SK-N-SH treated with all-trans-retinoic acid at 6 μM for 48 hours (cell line): ENCODE measurements at regions not wholly inside any gene's neighbourhood (a gene's known extent, or its start where the extent isn't known, plus 50 kb on each side); places are given as distances from the start of the nearest gene placed in this dataset.

Source experiments
- ARNTL ChIP-seq: fragments of 450-650 bp; formaldehyde crosslinking; IDR thresholded peaks from 2 replicates; pipeline ENCODE4 v1.5.0; 2020; ENCODE audit warnings: low read depth, mild to moderate bottlenecking, moderate library complexity, borderline replicate concordance
- GLIS3 ChIP-seq: fragments of 250-450 bp; sonication (Bioruptor Pico); IDR thresholded peaks from 2 replicates; pipeline ENCODE4 v1.5.0; 2020; ENCODE audit warnings: mild to moderate bottlenecking, moderate library complexity
- OSR1 ChIP-seq: fragments of 250-450 bp; sonication (Bioruptor Pico); IDR thresholded peaks from 2 replicates; pipeline ENCODE4 v1.8.0; 2022; ENCODE audit warnings: moderate library complexity, mild to moderate bottlenecking, inconsistent platforms
- PPARA ChIP-seq: fragments of 250-450 bp; sonication (Bioruptor Pico); IDR thresholded peaks from 2 replicates; pipeline ENCODE4 v1.5.0; 2020; ENCODE audit warnings: mild to moderate bottlenecking, borderline replicate concordance
- RARB ChIP-seq: fragments of 250-450 bp; sonication (Bioruptor Pico); IDR thresholded peaks from 2 replicates; pipeline ENCODE4 v1.8.0; 2021; ENCODE audit warnings: mild to moderate bottlenecking, moderate library complexity
- TCF4 ChIP-seq: fragments of 250-450 bp; sonication (Bioruptor Pico); IDR thresholded peaks from 2 replicates; pipeline ENCODE4 v1.8.0; 2021; ENCODE audit warnings: mild to moderate bottlenecking, moderate library complexity, borderline replicate concordance
- ZC3H10 ChIP-seq: fragments of 250-450 bp; sonication (Bioruptor Pico); IDR thresholded peaks from 2 replicates; pipeline ENCODE4 v1.5.1; 2021; ENCODE audit warnings: mild to moderate bottlenecking, moderate library complexity
- ZFP3 ChIP-seq: fragments of 250-450 bp; sonication (Bioruptor Pico); IDR thresholded peaks from 2 replicates; pipeline ENCODE4 v1.5.0; 2020; ENCODE audit warnings: mild to moderate bottlenecking, moderate library complexity
- ZNF8 ChIP-seq: fragments of 450-650 bp; formaldehyde crosslinking; IDR thresholded peaks from 2 replicates; pipeline ENCODE4 v1.5.0; 2020; ENCODE audit warnings: mild to moderate bottlenecking, moderate library complexity
- TF ChIP-seq, protein P1 (sequence below): fragments of 250-450 bp; sonication (Bioruptor Pico); IDR thresholded peaks from 2 replicates; pipeline ENCODE4 v1.8.0; 2020; ENCODE audit warnings: mild to moderate bottlenecking, moderate library complexity, borderline replicate concordance

DNA sequence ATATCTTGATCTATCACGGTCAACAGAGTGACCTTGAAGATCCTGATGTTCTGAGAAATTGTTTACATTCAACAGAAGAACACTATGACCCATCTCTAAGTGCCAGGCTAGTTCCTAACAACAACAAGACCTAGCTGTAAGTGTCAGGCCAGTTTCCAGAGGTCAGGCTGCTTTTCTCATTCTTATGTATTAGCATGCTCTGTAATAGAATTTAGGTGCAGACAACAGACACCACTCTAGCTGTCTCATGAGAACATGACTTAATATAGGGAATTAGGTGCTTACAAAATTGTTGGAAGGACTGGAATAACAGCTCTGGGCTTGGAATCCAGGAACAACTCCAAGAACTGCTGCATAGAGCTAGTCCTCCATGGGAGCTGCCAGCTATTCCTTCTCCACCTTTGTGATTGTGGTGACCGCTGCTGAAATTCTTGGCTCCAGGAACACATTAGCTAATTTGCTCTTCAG is 138.7 kb downstream of the SNX18 start:
- no peak for TF ChIP-seq PPARA (CRISPR knock-in tag)
- TF ChIP-seq ZFP3, result no peak
- no peak for TF ChIP-seq ZC3H10 (CRISPR knock-in tag)
- no peak for TF ChIP-seq ZNF8 (CRISPR knock-in tag)
- no peak for TF ChIP-seq TCF4
- TF ChIP-seq RARB (CRISPR knock-in tag), result no peak
- no peak for TF ChIP-seq ARNTL (CRISPR knock-in tag)
- TF ChIP-seq, protein P1, sequence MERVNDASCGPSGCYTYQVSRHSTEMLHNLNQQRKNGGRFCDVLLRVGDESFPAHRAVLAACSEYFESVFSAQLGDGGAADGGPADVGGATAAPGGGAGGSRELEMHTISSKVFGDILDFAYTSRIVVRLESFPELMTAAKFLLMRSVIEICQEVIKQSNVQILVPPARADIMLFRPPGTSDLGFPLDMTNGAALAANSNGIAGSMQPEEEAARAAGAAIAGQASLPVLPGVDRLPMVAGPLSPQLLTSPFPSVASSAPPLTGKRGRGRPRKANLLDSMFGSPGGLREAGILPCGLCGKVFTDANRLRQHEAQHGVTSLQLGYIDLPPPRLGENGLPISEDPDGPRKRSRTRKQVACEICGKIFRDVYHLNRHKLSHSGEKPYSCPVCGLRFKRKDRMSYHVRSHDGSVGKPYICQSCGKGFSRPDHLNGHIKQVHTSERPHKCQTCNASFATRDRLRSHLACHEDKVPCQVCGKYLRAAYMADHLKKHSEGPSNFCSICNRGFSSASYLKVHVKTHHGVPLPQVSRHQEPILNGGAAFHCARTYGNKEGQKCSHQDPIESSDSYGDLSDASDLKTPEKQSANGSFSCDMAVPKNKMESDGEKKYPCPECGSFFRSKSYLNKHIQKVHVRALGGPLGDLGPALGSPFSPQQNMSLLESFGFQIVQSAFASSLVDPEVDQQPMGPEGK (CRISPR knock-in tag), result no peak
- TF ChIP-seq GLIS3 (CRISPR knock-in tag), result no peak
- no peak for TF ChIP-seq OSR1
